HepG2 (cell line): ENCODE measurements at regions not wholly inside any gene's neighbourhood (a gene's known extent, or its start where the extent isn't known, plus 50 kb on each side); places are given as distances from the start of the nearest gene placed in this dataset.

ENCODE experiments used
- ADNP ChIP-seq: sonication (generic); formaldehyde crosslinking; IDR thresholded peaks from 2 replicates; pipeline ENCODE4 v1.4.0; 2020; ENCODE audit warnings: missing genetic modification reagents
- CCAR2 ChIP-seq: fragments of 200-400 bp; formaldehyde crosslinking; optimal IDR thresholded peaks from 2 replicates; pipeline ENCODE3; 2018; ENCODE audit warnings: low read depth, mild to moderate bottlenecking, low read length, moderate library complexity
- CTCF ChIP-seq: sonication (generic); formaldehyde crosslinking; IDR thresholded peaks from 2 replicates; pipeline ENCODE4 v1.5.0; 2020; ENCODE audit warnings: mild to moderate bottlenecking, missing genetic modification reagents, moderate library complexity
- FLYWCH1 ChIP-seq: sonication (generic); formaldehyde crosslinking; IDR thresholded peaks from 2 replicates; pipeline ENCODE4 v1.8.1; 2023; ENCODE audit warnings: mild to moderate bottlenecking, missing genetic modification reagents
- HMGXB4 ChIP-seq, 2 experiments: sonication (generic) in 1 of 2; formaldehyde crosslinking in 1 of 2; IDR thresholded peaks; 2 replicates each; pipeline versions ENCODE4 v1.4.0 to v1.6.1; 2018 to 2020; ENCODE audit warnings: missing genetic modification reagents in 2 of 2, borderline replicate concordance in 1 of 2, low read depth in 1 of 2, mild to moderate bottlenecking in 1 of 2, missing biosample characterization in 1 of 2
- HNRNPLL ChIP-seq: fragments of 200-400 bp; formaldehyde crosslinking; IDR thresholded peaks from 2 replicates; pipeline ENCODE4 v1.6.1; 2017; ENCODE audit warnings: mild to moderate bottlenecking, low read depth, low read length; ENCODE audit not compliant: poor library complexity, severe bottlenecking
- KLF16 ChIP-seq, 2 experiments: sonication (generic) in 1 of 2; formaldehyde crosslinking in 1 of 2; IDR thresholded peaks; 2 replicates each; pipeline versions ENCODE4 v1.6.1 to v1.8.0; 2016 to 2023; ENCODE audit warnings: missing genetic modification reagents in 2 of 2, missing compliant biosample characterization in 1 of 2
- MAFK ChIP-seq, 2 experiments: IDR thresholded peaks in 1 of 2; conservative IDR thresholded peaks in 1 of 2; 2 replicates each; pipeline ENCODE4 v1.6.1; 2011; ENCODE audit warnings: improper control_type of control experiment in 2 of 2, low read length in 2 of 2
- SMARCE1 ChIP-seq: fragments of 450-650 bp; IDR thresholded peaks from 2 replicates; pipeline ENCODE4 v1.6.1; 2017; ENCODE audit warnings: borderline replicate concordance
- SP1 ChIP-seq, 2 experiments: fragments of 450-650 bp in 1 of 2; sonication (generic) in 1 of 2; formaldehyde crosslinking in 1 of 2; IDR thresholded peaks; 2 replicates each; pipeline versions ENCODE4 v1.4.0 to v1.6.1; 2016 to 2020; ENCODE audit warnings: missing genetic modification reagents in 1 of 2
- THAP7 ChIP-seq: sonication (generic); formaldehyde crosslinking; IDR thresholded peaks from 2 replicates; pipeline ENCODE4 v1.8.1; 2023; ENCODE audit warnings: mild to moderate bottlenecking, missing genetic modification reagents
- TF ChIP-seq, protein P1 (sequence below): IDR thresholded peaks from 2 replicates; pipeline ENCODE4 v1.6.1; 2016; ENCODE audit warnings: missing compliant biosample characterization, missing genetic modification reagents, borderline replicate concordance

- TF ChIP-seq, protein P1, sequence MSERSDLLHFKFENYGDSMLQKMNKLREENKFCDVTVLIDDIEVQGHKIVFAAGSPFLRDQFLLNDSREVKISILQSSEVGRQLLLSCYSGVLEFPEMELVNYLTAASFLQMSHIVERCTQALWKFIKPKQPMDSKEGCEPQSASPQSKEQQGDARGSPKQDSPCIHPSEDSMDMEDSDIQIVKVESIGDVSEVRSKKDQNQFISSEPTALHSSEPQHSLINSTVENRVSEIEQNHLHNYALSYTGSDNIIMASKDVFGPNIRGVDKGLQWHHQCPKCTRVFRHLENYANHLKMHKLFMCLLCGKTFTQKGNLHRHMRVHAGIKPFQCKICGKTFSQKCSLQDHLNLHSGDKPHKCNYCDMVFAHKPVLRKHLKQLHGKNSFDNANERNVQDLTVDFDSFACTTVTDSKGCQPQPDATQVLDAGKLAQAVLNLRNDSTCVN (CRISPR knock-in tag), result no peak
- no peak for TF ChIP-seq KLF16 (CRISPR knock-in tag; IDR thresholded peaks at IDR 0.05)
- TF ChIP-seq FLYWCH1 (CRISPR knock-in tag), result no peak
- no peak for TF ChIP-seq CCAR2
- no peak for TF ChIP-seq MAFK (conservative IDR thresholded peaks at IDR 0.05 in 1 of 2, IDR thresholded peaks at IDR 0.05 in 1 of 2; ENCODE audit: low read length in 2 of 2)
- TF ChIP-seq ADNP, result no peak
- TF ChIP-seq SP1 (IDR thresholded peaks at IDR 0.05), result no peak
- TF ChIP-seq SP1 (CRISPR knock-in tag; IDR thresholded peaks at IDR 0.05), result no peak
- no peak for TF ChIP-seq THAP7
- no peak for TF ChIP-seq CTCF (CRISPR knock-in tag)
- no peak for TF ChIP-seq HMGXB4 (CRISPR knock-in tag; IDR thresholded peaks at IDR 0.05; ENCODE audit: borderline replicate concordance in 1 of 2, low read depth in 1 of 2)
- no peak for TF ChIP-seq SMARCE1
- TF ChIP-seq HNRNPLL, result no peak
These were observed 137.9 kb downstream of the AEBP2 start for GRCh38 chr12:19577281-19577530.
